ENCODE measurements at regions not wholly inside any gene's neighbourhood (a gene's known extent, or its start where the extent isn't known, plus 50 kb on each side); places are given as distances from the start of the nearest gene placed in this dataset.

DNA sequence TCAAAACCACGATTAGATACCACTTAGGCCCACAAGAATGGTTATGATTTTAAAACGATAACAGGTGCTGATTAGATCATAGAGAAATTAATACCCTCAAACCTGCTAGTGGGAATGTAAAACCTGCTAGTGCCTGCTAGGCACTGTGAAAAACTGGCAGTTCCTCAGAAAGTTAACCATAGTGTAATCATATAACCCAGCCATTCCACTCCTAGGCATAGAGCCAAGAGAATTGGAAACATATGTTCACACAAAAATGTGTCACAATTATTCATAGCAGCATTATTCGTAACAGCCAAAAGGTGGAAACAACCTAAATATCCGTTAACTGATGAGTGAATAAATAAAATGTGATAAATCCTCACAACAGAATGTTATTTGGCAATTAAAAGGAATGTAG is 122.2 kb upstream of the SYN3 start:
- Histone ChIP-seq H4K8ac (ENCODE audit: low read depth, low read length) (no peak overlapping the region), H3K9ac (ENCODE audit: low read length) (no peak overlapping the region), H3K79me2 (ENCODE audit: control insufficient read depth, insufficient read depth, low read length) (no peaks in the 10 kb centered on the region), H3K79me1 (ENCODE audit: low read length) (no peaks in the 10 kb centered on the region), H3K4me3 (ENCODE audit: low read length) (no peak overlapping the region), H3K4ac (ENCODE audit: low read depth, low read length) (no peak overlapping the region), H3K4me1 (ENCODE audit: control insufficient read depth, low read depth, low read length) (no peaks in the 10 kb centered on the region), H2BK15ac (replicated peaks; ENCODE audit: low read depth) (no peak overlapping the region), H3K56ac (ENCODE audit: low read length) (no peak overlapping the region), H3K18ac (ENCODE audit: low read length) (no peak overlapping the region), H3K4me2 (ENCODE audit: low read length) (no peak overlapping the region), H3K36me3 (ENCODE audit: control insufficient read depth, insufficient read depth, low read length) (no peaks in the 10 kb centered on the region), H4K5ac (ENCODE audit: low read length) (no peak overlapping the region), H3K27ac (ENCODE audit: low read depth, low read length) (no peak overlapping the region), H2BK120ac (ENCODE audit: low read depth, low read length) (no peak overlapping the region), H3K23ac (ENCODE audit: low read length) (no peak overlapping the region), H2BK5ac (ENCODE audit: low read length) (no peak overlapping the region), H2AK5ac (ENCODE audit: low read length) (no peak overlapping the region), H3K27me3 (ENCODE audit: insufficient read depth, low read length, poor library complexity) (no peaks in the 10 kb centered on the region)
- no CpG with 5 or more reads among the region's 4 CpGs for WGBS (ENCODE audit: extremely low coverage, insufficient coverage, low lambda C conversion rate)
- DNase-seq: no peak

DNA sequence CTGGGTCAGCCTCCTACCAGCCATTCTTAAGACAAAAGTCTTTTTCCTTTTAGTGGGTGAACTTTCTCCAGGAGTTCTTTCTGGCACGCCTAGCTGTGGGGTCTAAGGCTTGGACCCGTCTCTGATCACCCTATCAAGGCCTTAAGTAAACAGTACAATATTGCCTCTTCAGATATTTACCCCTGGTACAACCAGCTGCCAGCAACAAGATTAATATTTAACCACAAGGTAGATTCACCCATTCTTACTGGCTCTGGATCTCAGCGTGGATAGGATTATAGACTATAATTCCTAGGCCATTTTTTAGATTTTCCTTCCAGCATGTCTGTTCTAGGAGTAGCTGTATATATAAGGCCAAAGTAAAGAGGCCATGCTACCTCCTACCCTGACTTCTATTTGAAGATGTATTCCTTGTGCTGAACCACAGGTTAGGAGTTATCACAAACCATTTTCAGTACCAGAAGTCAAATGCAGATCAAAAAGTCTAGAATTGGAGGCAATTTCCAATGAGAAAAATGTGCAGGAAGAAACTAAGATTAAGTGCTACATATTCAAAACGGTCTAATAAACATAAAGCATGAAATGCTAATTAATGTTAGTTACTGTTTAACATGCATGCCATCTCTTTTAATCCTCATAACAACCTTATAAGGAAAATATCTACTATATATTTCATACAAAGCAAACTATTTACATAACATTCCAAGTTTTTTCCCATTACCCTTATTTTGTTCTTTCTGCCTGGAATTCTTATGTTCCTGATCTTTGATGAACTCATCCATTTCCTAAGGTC is 110.0 kb upstream of the SYN3 start:
- Histone ChIP-seq H2AK5ac (ENCODE audit: low read length) (no peak overlapping the region), H3K4ac (ENCODE audit: low read depth, low read length) (no peak overlapping the region), H3K36me3 (ENCODE audit: control insufficient read depth, insufficient read depth, low read length) (no peaks in the 10 kb centered on the region), H4K8ac (ENCODE audit: low read depth, low read length) (no peak overlapping the region), H3K79me2 (ENCODE audit: control insufficient read depth, insufficient read depth, low read length) (no peaks in the 10 kb centered on the region), H3K56ac (ENCODE audit: low read length) (no peak overlapping the region), H3K4me1 (ENCODE audit: control insufficient read depth, low read depth, low read length) (no peaks in the 10 kb centered on the region), H2BK120ac (ENCODE audit: low read depth, low read length) (no peak overlapping the region), H2BK15ac (replicated peaks; ENCODE audit: low read depth) (no peak overlapping the region), H3K18ac (ENCODE audit: low read length) (no peak overlapping the region), H4K5ac (ENCODE audit: low read length) (no peak overlapping the region), H3K9ac (ENCODE audit: low read length) (no peak overlapping the region), H3K4me2 (ENCODE audit: low read length) (no peak overlapping the region), H3K4me3 (ENCODE audit: low read length) (no peak overlapping the region), H3K27ac (ENCODE audit: low read depth, low read length) (no peak overlapping the region), H3K79me1 (ENCODE audit: low read length) (no peaks in the 10 kb centered on the region), H3K23ac (ENCODE audit: low read length) (no peak overlapping the region), H2BK5ac (ENCODE audit: low read length) (no peak overlapping the region), H3K27me3 (ENCODE audit: insufficient read depth, low read length, poor library complexity) (no peaks in the 10 kb centered on the region)
- DNase-seq: no peak
- no CpG with 5 or more reads among the region's 4 CpGs for WGBS (ENCODE audit: extremely low coverage, insufficient coverage, low lambda C conversion rate)

DNA sequence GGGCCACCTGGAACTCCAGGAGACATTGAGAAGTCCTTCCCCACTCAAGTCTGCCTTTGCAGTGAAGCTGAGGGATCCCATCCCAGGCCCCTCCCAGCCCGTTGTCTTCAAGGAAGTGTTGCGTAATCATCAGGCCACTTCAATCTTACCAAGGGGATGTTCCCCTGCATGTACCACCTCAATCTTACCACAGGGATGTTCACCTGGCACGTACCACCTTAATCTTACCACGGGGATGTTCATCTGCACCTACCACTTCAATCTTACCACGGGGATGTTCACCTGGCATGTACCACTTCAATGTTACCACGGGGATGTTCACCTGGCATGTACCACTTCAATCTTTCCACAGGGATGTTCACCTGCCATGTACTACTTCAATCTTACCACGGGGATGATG is 108.0 kb upstream of the SYN3 start:
- no peak overlapping the region for H3K4me3 ChIP-seq (ENCODE audit: low read length)
- H2BK120ac ChIP-seq (ENCODE audit: low read depth, low read length): no peak overlapping the region
- H3K79me1 ChIP-seq (ENCODE audit: low read length): no peaks in the 10 kb centered on the region
- no peak overlapping the region for H3K18ac ChIP-seq (ENCODE audit: low read length)
- H3K56ac ChIP-seq (ENCODE audit: low read length): no peak overlapping the region
- no peak overlapping the region for H4K5ac ChIP-seq (ENCODE audit: low read length)
- H3K27me3 ChIP-seq (ENCODE audit: insufficient read depth, low read length, poor library complexity): no peaks in the 10 kb centered on the region
- no peak overlapping the region for H3K4ac ChIP-seq (ENCODE audit: low read depth, low read length)
- no peak overlapping the region for H3K4me2 ChIP-seq (ENCODE audit: low read length)
- H3K36me3 ChIP-seq (ENCODE audit: control insufficient read depth, insufficient read depth, low read length): no peaks in the 10 kb centered on the region
- H4K8ac ChIP-seq (ENCODE audit: low read depth, low read length): no peak overlapping the region
- no peak overlapping the region for H2BK15ac ChIP-seq (replicated peaks; ENCODE audit: low read depth)
- DNase-seq: peak; percentile 26
- no peaks in the 10 kb centered on the region for H3K79me2 ChIP-seq (ENCODE audit: control insufficient read depth, insufficient read depth, low read length)
- no peaks in the 10 kb centered on the region for H3K4me1 ChIP-seq (ENCODE audit: control insufficient read depth, low read depth, low read length)
- no peak overlapping the region for H2AK5ac ChIP-seq (ENCODE audit: low read length)
- no peak overlapping the region for H2BK5ac ChIP-seq (ENCODE audit: low read length)
- H3K23ac ChIP-seq (ENCODE audit: low read length): no peak overlapping the region
- no peak overlapping the region for H3K9ac ChIP-seq (ENCODE audit: low read length)
- H3K27ac ChIP-seq (ENCODE audit: low read depth, low read length): no peak overlapping the region
- no CpG with 5 or more reads among the region's 7 CpGs for WGBS (ENCODE audit: extremely low coverage, insufficient coverage, low lambda C conversion rate)

DNA sequence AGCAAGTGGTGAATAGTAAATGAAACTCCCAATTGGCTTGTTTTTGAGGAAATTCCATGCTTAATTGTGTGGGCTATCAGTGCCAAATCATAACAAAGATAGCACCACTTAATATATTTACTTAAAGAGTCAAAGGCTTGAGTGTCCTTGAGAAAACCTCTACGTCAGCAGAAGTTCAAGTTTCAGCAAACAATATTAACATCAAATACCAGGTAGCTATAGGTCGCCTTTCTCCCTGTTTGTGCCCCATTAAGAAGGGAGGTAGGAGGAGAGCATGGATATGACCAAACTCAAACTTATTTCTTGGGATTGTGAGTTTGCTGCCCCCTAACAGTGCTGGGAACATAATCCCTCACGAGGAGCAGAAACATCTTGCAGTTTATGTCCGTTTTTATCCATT is 105.6 kb upstream of the SYN3 start:
- H3K79me2 ChIP-seq (ENCODE audit: control insufficient read depth, insufficient read depth, low read length): no peaks in the 10 kb centered on the region
- DNase-seq: no peak
- H3K4ac ChIP-seq (ENCODE audit: low read depth, low read length): no peak overlapping the region
- H3K4me2 ChIP-seq (ENCODE audit: low read length): no peak overlapping the region
- H4K8ac ChIP-seq (ENCODE audit: low read depth, low read length): no peak overlapping the region
- H3K4me1 ChIP-seq (ENCODE audit: control insufficient read depth, low read depth, low read length): no peaks in the 10 kb centered on the region
- no peak overlapping the region for H2BK5ac ChIP-seq (ENCODE audit: low read length)
- no peak overlapping the region for H3K18ac ChIP-seq (ENCODE audit: low read length)
- H3K36me3 ChIP-seq (ENCODE audit: control insufficient read depth, insufficient read depth, low read length): no peaks in the 10 kb centered on the region
- no peaks in the 10 kb centered on the region for H3K79me1 ChIP-seq (ENCODE audit: low read length)
- H3K27me3 ChIP-seq (ENCODE audit: insufficient read depth, low read length, poor library complexity): no peaks in the 10 kb centered on the region
- H3K27ac ChIP-seq (ENCODE audit: low read depth, low read length): no peak overlapping the region
- H2AK5ac ChIP-seq (ENCODE audit: low read length): no peak overlapping the region
- H3K23ac ChIP-seq (ENCODE audit: low read length): no peak overlapping the region
- H3K56ac ChIP-seq (ENCODE audit: low read length): no peak overlapping the region
- no peak overlapping the region for H2BK15ac ChIP-seq (replicated peaks; ENCODE audit: low read depth)
- H4K5ac ChIP-seq (ENCODE audit: low read length): no peak overlapping the region
- no peak overlapping the region for H3K4me3 ChIP-seq (ENCODE audit: low read length)
- WGBS (ENCODE audit: extremely low coverage, insufficient coverage, low lambda C conversion rate): no CpG with 5 or more reads among the region's 4 CpGs
- H2BK120ac ChIP-seq (ENCODE audit: low read depth, low read length): no peak overlapping the region
- H3K9ac ChIP-seq (ENCODE audit: low read length): no peak overlapping the region

DNA sequence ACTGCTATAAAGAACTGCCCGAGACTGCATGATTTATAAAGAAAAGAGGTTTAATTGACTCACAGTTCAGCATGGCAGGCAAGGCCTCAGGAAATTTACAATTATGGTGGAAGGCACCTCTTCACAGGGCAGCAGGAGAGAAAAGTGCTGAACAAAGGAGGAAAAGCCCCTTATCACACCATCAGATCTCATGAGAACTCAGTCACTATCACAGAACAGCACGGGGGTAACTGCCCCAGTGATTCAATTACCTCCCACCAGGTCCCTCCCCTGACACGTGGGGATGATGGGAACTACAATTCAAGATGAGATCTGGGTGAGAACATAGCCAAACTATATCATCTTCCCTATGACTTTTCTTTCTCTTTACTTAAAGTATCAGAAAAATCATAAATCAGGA is 104.0 kb upstream of the SYN3 start:
- H2AK5ac ChIP-seq (ENCODE audit: low read length): no peak overlapping the region
- no peak overlapping the region for H2BK15ac ChIP-seq (replicated peaks; ENCODE audit: low read depth)
- WGBS (ENCODE audit: extremely low coverage, insufficient coverage, low lambda C conversion rate): no CpG with 5 or more reads among the region's 3 CpGs
- no peak overlapping the region for H3K9ac ChIP-seq (ENCODE audit: low read length)
- no peaks in the 10 kb centered on the region for H3K4me1 ChIP-seq (ENCODE audit: control insufficient read depth, low read depth, low read length)
- H3K4me2 ChIP-seq (ENCODE audit: low read length): no peak overlapping the region
- H3K27ac ChIP-seq (ENCODE audit: low read depth, low read length): no peak overlapping the region
- no peak overlapping the region for H4K8ac ChIP-seq (ENCODE audit: low read depth, low read length)
- H3K79me2 ChIP-seq (ENCODE audit: control insufficient read depth, insufficient read depth, low read length): no peaks in the 10 kb centered on the region
- H3K56ac ChIP-seq (ENCODE audit: low read length): no peak overlapping the region
- no peak overlapping the region for H3K23ac ChIP-seq (ENCODE audit: low read length)
- peak; percentile 61 for DNase-seq
- H2BK120ac ChIP-seq (ENCODE audit: low read depth, low read length): no peak overlapping the region
- H3K4me3 ChIP-seq (ENCODE audit: low read length): no peak overlapping the region
- H4K5ac ChIP-seq (ENCODE audit: low read length): no peak overlapping the region
- no peak overlapping the region for H2BK5ac ChIP-seq (ENCODE audit: low read length)
- H3K36me3 ChIP-seq (ENCODE audit: control insufficient read depth, insufficient read depth, low read length): no peaks in the 10 kb centered on the region
- H3K18ac ChIP-seq (ENCODE audit: low read length): no peak overlapping the region
- H3K79me1 ChIP-seq (ENCODE audit: low read length): no peaks in the 10 kb centered on the region
- H3K27me3 ChIP-seq (ENCODE audit: insufficient read depth, low read length, poor library complexity): no peaks in the 10 kb centered on the region
- H3K4ac ChIP-seq (ENCODE audit: low read depth, low read length): no peak overlapping the region

DNA sequence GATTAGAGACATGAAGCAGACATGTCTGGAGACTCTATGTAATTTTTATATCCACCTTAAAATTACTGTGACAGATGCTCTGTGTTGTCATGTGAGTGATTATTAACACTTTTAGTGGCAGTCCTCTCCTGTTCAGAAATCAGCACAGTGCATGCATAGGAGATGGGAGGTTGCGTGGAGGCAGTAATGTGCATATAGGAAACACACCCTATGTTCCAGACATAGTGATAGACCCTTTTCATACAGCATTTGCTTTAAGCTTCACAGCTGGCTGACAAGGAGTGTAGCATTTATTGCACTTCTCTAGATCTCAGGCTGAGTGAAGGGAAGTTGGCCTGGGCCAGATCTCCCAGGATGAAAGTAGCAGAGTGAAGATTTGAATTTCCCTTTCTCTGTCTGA is 102.3 kb upstream of the SYN3 start:
- H2BK5ac ChIP-seq (ENCODE audit: low read length): no peak overlapping the region
- H3K79me1 ChIP-seq (ENCODE audit: low read length): no peaks in the 10 kb centered on the region
- H3K23ac ChIP-seq (ENCODE audit: low read length): no peak overlapping the region
- WGBS (ENCODE audit: extremely low coverage, insufficient coverage, low lambda C conversion rate): no CpG with 5 or more reads among the region's 1 CpG
- H2AK5ac ChIP-seq (ENCODE audit: low read length): no peak overlapping the region
- no peak overlapping the region for H3K56ac ChIP-seq (ENCODE audit: low read length)
- no peak for DNase-seq
- no peak overlapping the region for H4K5ac ChIP-seq (ENCODE audit: low read length)
- H3K79me2 ChIP-seq (ENCODE audit: control insufficient read depth, insufficient read depth, low read length): no peaks in the 10 kb centered on the region
- H3K18ac ChIP-seq (ENCODE audit: low read length): no peak overlapping the region
- H3K27ac ChIP-seq (ENCODE audit: low read depth, low read length): no peak overlapping the region
- H4K8ac ChIP-seq (ENCODE audit: low read depth, low read length): no peak overlapping the region
- H3K4me3 ChIP-seq (ENCODE audit: low read length): no peak overlapping the region
- H3K27me3 ChIP-seq (ENCODE audit: insufficient read depth, low read length, poor library complexity): no peaks in the 10 kb centered on the region
- no peak overlapping the region for H3K4ac ChIP-seq (ENCODE audit: low read depth, low read length)
- no peak overlapping the region for H3K4me2 ChIP-seq (ENCODE audit: low read length)
- no peak overlapping the region for H3K9ac ChIP-seq (ENCODE audit: low read length)
- no peak overlapping the region for H2BK120ac ChIP-seq (ENCODE audit: low read depth, low read length)
- H2BK15ac ChIP-seq (replicated peaks; ENCODE audit: low read depth): no peak overlapping the region
- H3K4me1 ChIP-seq (ENCODE audit: control insufficient read depth, low read depth, low read length): no peaks in the 10 kb centered on the region
- no peaks in the 10 kb centered on the region for H3K36me3 ChIP-seq (ENCODE audit: control insufficient read depth, insufficient read depth, low read length)
